A549 (cell line): ENCODE measurements at regions not wholly inside any gene's neighbourhood (a gene's known extent, or its start where the extent isn't known, plus 50 kb on each side); places are given as distances from the start of the nearest gene placed in this dataset.
"Not testable (repeated sequence)": the region's sequence is repeated elsewhere in the genome, so short reads cannot be mapped to it uniquely, and the experiment has no call there.

Source experiments
- ATAC-seq, 2 experiments: fragments of 200-7000 bp in 1 of 2; fragments of >200 bp in 1 of 2; cut with Nextera tagmentation in 1 of 2; cut with Tn5 transposase in 1 of 2; 3 replicates each; pipeline versions ENCODE4 v1.8.0 to v1.9.1; 2018 to 2020; ENCODE audit warnings: mild to moderate bottlenecking in 1 of 2, moderate library complexity in 1 of 2
- CTCF ChIA-PET: fragments of 300-600 bp; sonication (Branson Sonifier 250); formaldehyde crosslinking; extraction: SDS; loops from one replicate; lab custom pipeline; 2021; ENCODE audit warnings: antibody characterized with exemption, inconsistent platforms; lab: Yijun Ruan, JAX
- POLR2A ChIA-PET: fragments of 350-600 bp; formaldehyde crosslinking; extraction: SDS; loops from one replicate; lab custom pipeline; 2021; ENCODE audit warnings: antibody characterized with exemption, inconsistent platforms; lab: Yijun Ruan, JAX
- DNase-seq, 2 experiments: peaks; one replicate each; pipeline versions ENCODE4 v3.0.0 to v3.0.0-alpha.2; 2011 to 2016; ENCODE audit warnings: low read depth in 1 of 2, low spot score in 1 of 2
- FAIRE-seq: peaks from 2 replicates; lab custom pipeline; 2011; peaks lifted over from hg19 to GRCh38; lab: Jason Lieb, UNC
- H3K27ac ChIP-seq, 2 experiments: fragments of >200 bp; sonication (Bioruptor Twin); formaldehyde crosslinking; 3 replicates each; pipeline ENCODE4 v1.5.1; 2016 to 2017
- H3K4me1 ChIP-seq: fragments of >200 bp; sonication (Bioruptor Twin); formaldehyde crosslinking; 3 replicates; pipeline ENCODE4 v1.6.1; 2016
- H3K4me2 ChIP-seq: fragments of >200 bp; sonication (Bioruptor Twin); formaldehyde crosslinking; 3 replicates; pipeline ENCODE4 v1.6.1; 2016
- H3K4me3 ChIP-seq: fragments of >200 bp; sonication (Bioruptor Twin); formaldehyde crosslinking; 3 replicates; pipeline ENCODE4 v1.5.1; 2016
- H3K9me3 ChIP-seq: fragments of >200 bp; sonication (Bioruptor Twin); formaldehyde crosslinking; 3 replicates; pipeline ENCODE4 v1.6.1; 2016
- CBX2 ChIP-seq: fragments of 200-600 bp; sonication (generic); IDR thresholded peaks from 2 replicates; pipeline ENCODE4 v1.6.1; 2016; ENCODE audit warnings: low read depth, mild to moderate bottlenecking, borderline replicate concordance
- CBX8 ChIP-seq: fragments of 200-600 bp; sonication (generic); IDR thresholded peaks from 2 replicates; pipeline ENCODE4 v1.6.1; 2016
- CTCF ChIP-seq: fragments of >200 bp; sonication (Bioruptor Twin); formaldehyde crosslinking; IDR thresholded peaks from 3 replicates; pipeline ENCODE4 v1.5.1; 2016
- GATA3 ChIP-seq: IDR thresholded peaks from 2 replicates; pipeline ENCODE4 v1.6.1; 2012; ENCODE audit warnings: borderline replicate concordance
- HDAC2 ChIP-seq: fragments of 200-600 bp; sonication (generic); IDR thresholded peaks from 2 replicates; pipeline ENCODE4 v1.6.1; 2016
- HES2 ChIP-seq: fragments of >200 bp; sonication (Bioruptor Twin); formaldehyde crosslinking; IDR thresholded peaks from 2 replicates; pipeline ENCODE4 v1.6.1; 2016
- JUN ChIP-seq, 2 experiments: fragments of >200 bp; sonication (Bioruptor Twin); formaldehyde crosslinking; IDR thresholded peaks; 2 replicates in 1 of 2; 3 replicates in 1 of 2; pipeline ENCODE4 v1.6.1; 2016 to 2017
- MAFK ChIP-seq: fragments of 450-650 bp; IDR thresholded peaks from 2 replicates; pipeline ENCODE4 v1.6.1; 2014; ENCODE audit not compliant: partially characterized antibody
- NPAS2 ChIP-seq: fragments of 250-450 bp; sonication (Bioruptor Pico); IDR thresholded peaks from 2 replicates; pipeline ENCODE4 v1.8.0; 2022; ENCODE audit warnings: mild to moderate bottlenecking, moderate library complexity, borderline replicate concordance
- NR3C1 ChIP-seq: fragments of >200 bp; sonication (Bioruptor Twin); formaldehyde crosslinking; IDR thresholded peaks from 3 replicates; pipeline ENCODE4 v1.6.1; 2017
- POLR2AphosphoS2 ChIP-seq: conservative IDR thresholded peaks from 2 replicates; pipeline ENCODE4 v1.6.1; 2012; ENCODE audit warnings: low read length, improper control_type of control experiment, inconsistent platforms
- SMC3 ChIP-seq: fragments of >200 bp; sonication (Bioruptor Twin); formaldehyde crosslinking; IDR thresholded peaks from 3 replicates; pipeline ENCODE4 v1.6.1; 2018; ENCODE audit warnings: inconsistent platforms
- ZSCAN20 ChIP-seq: fragments of 250-450 bp; sonication (Bioruptor Pico); IDR thresholded peaks from 2 replicates; pipeline ENCODE4 v1.8.0; 2022; ENCODE audit warnings: mild to moderate bottlenecking, moderate library complexity
- WGBS: methylation state at CpG from one replicate; pipeline ENCODE4 v1.1.6; 2017; ENCODE audit errors: missing lambda C conversion rate; 5-methylcytosine and 5-hydroxymethylcytosine counted together

GRCh38 chr13:112161521-112162301 is 94.8 kb downstream of the SOX1 start:
- ChIA-PET CTCF (no interaction called here), POLR2A (no interaction called here)
- ATAC-seq: no peak
- DNase-seq: no peak
- no peaks in the 10 kb centered on the region for H3K4me1 ChIP-seq
- TF ChIP-seq MAFK (no peak), ZSCAN20 (CRISPR knock-in tag) (no peak), HES2 (no peak), GATA3 (no peak), NPAS2 (CRISPR knock-in tag) (no peak), NR3C1 (no peak)
- H3K27ac ChIP-seq: no peak overlapping the region
- H3K4me2 ChIP-seq: no peak overlapping the region
- H3K9me3 ChIP-seq: no peaks in the 10 kb centered on the region
- no peak overlapping the region for H3K4me3 ChIP-seq
- no peak for FAIRE-seq
- 55% methylated on average over 21 of the region's 21 CpGs for WGBS

GRCh38 chr13:112163691-112164660 is 97.0 kb downstream of the SOX1 start:
- H3K4me3 ChIP-seq, H3K4me2 ChIP-seq, H3K27ac ChIP-seq, H3K9me3 ChIP-seq, H3K4me1 ChIP-seq, ATAC-seq, FAIRE-seq, POLR2A ChIA-PET, DNase-seq, CTCF ChIA-PET: not testable (repeated sequence)
- WGBS: 74% methylated on average over 29 of the region's 97 CpGs

- FAIRE-seq (no peak), DNase-seq (no peak), ATAC-seq (no peak)
- Histone ChIP-seq H3K27ac (no peak overlapping the region), H3K9me3 (no peaks in the 10 kb centered on the region), H3K4me1 (no peaks in the 10 kb centered on the region), H3K4me3 (no peak overlapping the region), H3K4me2 (no peak overlapping the region)
- ChIA-PET POLR2A (no interaction called here), CTCF (no interaction called here)
- WGBS: 32% methylated on average over 5 of the region's 9 CpGs
- TF ChIP-seq HDAC2: no peak
- no peak for TF ChIP-seq CBX2
- TF ChIP-seq JUN (IDR thresholded peaks at IDR 0.05): no peak
Measured at GRCh38 chr13:112165712-112166111, 98.8 kb downstream of the SOX1 start.

GRCh38 chr13:112168761-112169160 is 101.8 kb downstream of the SOX1 start:
- TF ChIP-seq POLR2AphosphoS2 (no peak), SMC3 (no peak), HDAC2 (no peak), CBX8 (no peak), CTCF (no peak)
- TF ChIP-seq, all 56 proteins: peak for 0
- ATAC-seq (no peak), DNase-seq (no peak), FAIRE-seq (no peak)
- no peak overlapping the region for H3K27ac ChIP-seq
- POLR2A ChIA-PET: no interaction called here
- no peaks in the 10 kb centered on the region for H3K4me1 ChIP-seq
- no peak overlapping the region for H3K4me3 ChIP-seq
- no peaks in the 10 kb centered on the region for H3K9me3 ChIP-seq
- 61% methylated on average over 11 of the region's 11 CpGs for WGBS
- CTCF ChIA-PET: no interaction called here
- no peak overlapping the region for H3K4me2 ChIP-seq
